ENCODE measurements at regions not wholly inside any gene's neighbourhood (a gene's known extent, or its start where the extent isn't known, plus 50 kb on each side); places are given as distances from the start of the nearest gene placed in this dataset.
A peak's percentile ranks its signal among the peaks of the same experiment; 100 is the strongest.
"Not testable (repeated sequence)": the region's sequence is repeated elsewhere in the genome, so short reads cannot be mapped to it uniquely, and the experiment has no call there.

DNA sequence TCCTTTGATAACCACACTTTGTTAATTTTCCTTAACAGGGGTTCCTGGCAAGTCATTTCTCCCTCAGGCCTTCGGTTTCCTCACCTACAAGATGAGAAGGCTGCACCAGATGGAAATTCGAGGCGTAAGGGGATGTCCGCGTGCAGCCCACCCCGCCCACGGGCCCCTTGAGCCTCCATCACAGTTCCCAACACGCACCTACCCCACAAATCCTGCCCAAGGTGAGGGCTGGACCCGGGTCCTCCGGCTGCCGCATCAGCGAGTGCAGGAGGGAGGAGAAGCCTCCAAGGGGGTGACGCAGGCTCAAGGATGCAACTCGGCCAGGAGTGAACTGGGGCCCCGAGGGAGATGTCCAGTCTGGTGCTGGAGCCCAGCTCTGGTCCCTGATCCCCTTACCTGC is 169.2 kb upstream of the TP53TG3D start:
- not testable (repeated sequence) for H3K27me3 ChIP-seq (ENCODE audit: control insufficient read depth in 3 of 3, insufficient read depth in 3 of 3, low read length in 3 of 3); FAIRE-seq; H3K27ac ChIP-seq (ENCODE audit: low read depth in 1 of 3, low read length in 2 of 3); DNase-seq; H3K36me3 ChIP-seq (ENCODE audit: control insufficient read depth in 3 of 3, insufficient read depth in 2 of 3, low read depth in 1 of 3, low read length in 3 of 3); H3K4me3 ChIP-seq (ENCODE audit: low read depth in 1 of 3, low read length in 3 of 3); H3K9me3 ChIP-seq (ENCODE audit: control insufficient read depth in 2 of 2, insufficient read depth in 1 of 2, low read depth in 1 of 2, low read length in 1 of 2); H3K4me1 ChIP-seq (ENCODE audit: control insufficient read depth in 3 of 3, insufficient read depth in 2 of 3, low read depth in 1 of 3, low read length in 2 of 3)
- 45 to 61% (median 56%) methylated on average over 9 to 14 of the region's 15 CpGs for whole genome bisulfite sequencing, 3 donors

GRCh38 chr16:32084656-32085401 is 168.3 kb upstream of the TP53TG3D start:
- DNase-seq; FAIRE-seq; H3K4me3 ChIP-seq (ENCODE audit: low read depth in 1 of 3, low read length in 3 of 3); H3K36me3 ChIP-seq (ENCODE audit: control insufficient read depth in 3 of 3, insufficient read depth in 2 of 3, low read depth in 1 of 3, low read length in 3 of 3); H3K27me3 ChIP-seq (ENCODE audit: control insufficient read depth in 3 of 3, insufficient read depth in 3 of 3, low read length in 3 of 3); H3K4me1 ChIP-seq (ENCODE audit: control insufficient read depth in 3 of 3, insufficient read depth in 2 of 3, low read depth in 1 of 3, low read length in 2 of 3); H3K27ac ChIP-seq (ENCODE audit: low read depth in 1 of 3, low read length in 2 of 3); H3K9me3 ChIP-seq (ENCODE audit: control insufficient read depth in 2 of 2, insufficient read depth in 1 of 2, low read depth in 1 of 2, low read length in 1 of 2): not testable (repeated sequence)
- 16 to 29% (median 19%) methylated on average over 39 to 76 of the region's 86 CpGs for WGBS, 3 donors

GRCh38 chr16:32085438-32086141 is 167.5 kb upstream of the TP53TG3D start:
- not testable (repeated sequence) for DNase-seq
- peak overlapping the region in 1 of 3 donors; percentile 10 for H3K4me3 ChIP-seq (ENCODE audit: low read depth in 1 of 3, low read length in 3 of 3)

DNA sequence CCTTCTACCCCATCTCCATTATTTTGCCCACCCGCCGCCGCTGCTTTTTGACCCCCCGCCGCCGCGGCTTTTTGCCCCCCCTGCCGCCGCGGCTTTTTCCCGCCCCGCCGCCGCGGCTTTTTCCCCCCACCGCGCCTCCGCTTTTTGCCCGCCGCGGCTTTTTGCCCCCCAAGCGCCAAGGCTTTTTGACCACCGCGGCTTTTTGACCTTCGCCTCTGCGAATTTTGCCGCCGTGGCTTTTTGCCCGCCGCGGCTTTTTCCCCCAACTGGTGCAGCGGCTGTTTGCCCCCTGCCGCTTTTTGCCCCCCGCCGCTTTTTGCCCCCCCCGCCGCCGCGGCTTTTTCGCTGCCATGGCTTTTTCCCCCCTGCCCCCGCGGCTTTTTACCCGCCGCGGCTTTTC is 137.5 kb upstream of the TP53TG3D start:
- FAIRE-seq; DNase-seq; H3K27ac ChIP-seq (ENCODE audit: low read depth in 1 of 3, low read length in 2 of 3); H3K9me3 ChIP-seq (ENCODE audit: control insufficient read depth in 2 of 2, insufficient read depth in 1 of 2, low read depth in 1 of 2, low read length in 1 of 2); H3K27me3 ChIP-seq (ENCODE audit: control insufficient read depth in 3 of 3, insufficient read depth in 3 of 3, low read length in 3 of 3); H3K4me1 ChIP-seq (ENCODE audit: control insufficient read depth in 3 of 3, insufficient read depth in 2 of 3, low read depth in 1 of 3, low read length in 2 of 3); H3K36me3 ChIP-seq (ENCODE audit: control insufficient read depth in 3 of 3, insufficient read depth in 2 of 3, low read depth in 1 of 3, low read length in 3 of 3): not testable (repeated sequence)
- WGBS, 3 donors, result 12 to 14% (median 13%) methylated on average over 34 to 45 of the region's 45 CpGs
- peak overlapping the region in 1 of 3 donors; percentile 47 for H3K4me3 ChIP-seq (ENCODE audit: low read depth in 1 of 3, low read length in 3 of 3)

More at GRCh38 chr16:32085438-32086141, 167.5 kb upstream of the TP53TG3D start:
- not testable (repeated sequence) for H3K36me3 ChIP-seq (ENCODE audit: control insufficient read depth in 3 of 3, insufficient read depth in 2 of 3, low read depth in 1 of 3, low read length in 3 of 3); H3K27me3 ChIP-seq (ENCODE audit: control insufficient read depth in 3 of 3, insufficient read depth in 3 of 3, low read length in 3 of 3); H3K4me1 ChIP-seq (ENCODE audit: control insufficient read depth in 3 of 3, insufficient read depth in 2 of 3, low read depth in 1 of 3, low read length in 2 of 3); H3K9me3 ChIP-seq (ENCODE audit: control insufficient read depth in 2 of 2, insufficient read depth in 1 of 2, low read depth in 1 of 2, low read length in 1 of 2); FAIRE-seq; H3K27ac ChIP-seq (ENCODE audit: low read depth in 1 of 3, low read length in 2 of 3)
- WGBS, 3 donors, result 6 to 22% (median 13%) methylated on average over 44 to 62 of the region's 65 CpGs

DNA sequence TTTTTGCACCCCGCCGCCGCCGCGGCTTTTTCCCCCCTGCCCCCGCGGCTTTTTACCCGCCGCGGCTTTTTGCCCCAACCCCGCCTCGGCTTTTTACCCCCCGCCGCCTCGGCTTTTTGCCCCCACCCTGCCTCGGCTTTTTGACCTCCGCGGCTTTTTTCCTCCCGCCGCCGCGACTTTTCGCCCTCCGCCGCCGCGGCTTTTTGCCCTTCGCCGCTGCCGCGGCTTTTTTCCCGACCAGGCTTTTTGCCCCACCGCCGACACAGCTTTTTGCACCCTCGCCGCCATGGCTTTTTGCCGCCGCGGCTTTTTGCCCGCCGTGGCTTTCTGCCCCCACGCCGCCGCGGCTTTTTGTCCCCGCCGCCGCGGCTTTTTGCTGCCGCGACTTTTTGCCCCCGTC is 137.0 kb upstream of the TP53TG3D start:
- no peaks in the 10 kb centered on the region for H3K9me3 ChIP-seq (ENCODE audit: control insufficient read depth in 2 of 2, insufficient read depth in 1 of 2, low read depth in 1 of 2, low read length in 1 of 2)
- DNase-seq, result peak in 1 of 2 donors; percentile 5
- WGBS, 3 donors, result 1 to 6% (median 1%) methylated on average over 46 to 52 of the region's 52 CpGs
- H3K27me3 ChIP-seq (ENCODE audit: control insufficient read depth in 3 of 3, insufficient read depth in 3 of 3, low read length in 3 of 3), result peaks cover 0 to 3% (median 0%) of the 10 kb centered on the region in 3 donors
- H3K27ac ChIP-seq (ENCODE audit: low read depth in 1 of 3, low read length in 2 of 3), result no peak overlapping the region
- H3K4me3 ChIP-seq (ENCODE audit: low read depth in 1 of 3, low read length in 3 of 3), result peak overlapping the region; percentile 15 to 47 (median 23)
- FAIRE-seq, result no peak
- H3K36me3 ChIP-seq (ENCODE audit: control insufficient read depth in 3 of 3, insufficient read depth in 2 of 3, low read depth in 1 of 3, low read length in 3 of 3), result no peaks in the 10 kb centered on the region
- H3K4me1 ChIP-seq (ENCODE audit: control insufficient read depth in 3 of 3, insufficient read depth in 2 of 3, low read depth in 1 of 3, low read length in 2 of 3), result no peaks in the 10 kb centered on the region

- WGBS, 3 donors, result 29 to 53% (median 32%) methylated on average over 14 to 23 of the region's 29 CpGs
- H3K4me3 ChIP-seq (ENCODE audit: low read depth in 1 of 3, low read length in 3 of 3), result peak overlapping the region in 1 of 3 donors; percentile 47
- not testable (repeated sequence) for H3K9me3 ChIP-seq (ENCODE audit: control insufficient read depth in 2 of 2, insufficient read depth in 1 of 2, low read depth in 1 of 2, low read length in 1 of 2); H3K36me3 ChIP-seq (ENCODE audit: control insufficient read depth in 3 of 3, insufficient read depth in 2 of 3, low read depth in 1 of 3, low read length in 3 of 3); H3K27ac ChIP-seq (ENCODE audit: low read depth in 1 of 3, low read length in 2 of 3); DNase-seq; H3K27me3 ChIP-seq (ENCODE audit: control insufficient read depth in 3 of 3, insufficient read depth in 3 of 3, low read length in 3 of 3); FAIRE-seq; H3K4me1 ChIP-seq (ENCODE audit: control insufficient read depth in 3 of 3, insufficient read depth in 2 of 3, low read depth in 1 of 3, low read length in 2 of 3)
Observed at GRCh38 chr16:32116533-32116932, 136.6 kb upstream of the TP53TG3D start.

DNA sequence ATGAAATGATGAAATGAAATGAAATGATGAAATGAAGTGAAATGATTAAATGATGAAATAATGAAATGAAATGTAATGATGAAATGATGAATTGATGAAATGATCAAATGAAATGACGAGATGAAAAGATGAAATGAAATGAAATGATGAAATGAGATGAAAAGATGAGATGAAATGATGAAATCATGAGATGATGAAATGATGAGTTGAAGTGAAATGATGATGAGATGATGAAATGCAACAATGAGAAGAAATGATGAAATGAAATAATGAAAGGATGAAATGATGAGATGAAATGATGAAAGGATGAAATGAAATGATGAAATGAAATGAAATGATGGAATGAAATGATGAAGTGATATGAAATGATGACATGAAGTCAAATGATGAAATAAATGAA is 132.7 kb upstream of the TP53TG3D start:
- not testable (repeated sequence) for H3K4me3 ChIP-seq (ENCODE audit: low read depth in 1 of 3, low read length in 3 of 3); FAIRE-seq; H3K9me3 ChIP-seq (ENCODE audit: control insufficient read depth in 2 of 2, insufficient read depth in 1 of 2, low read depth in 1 of 2, low read length in 1 of 2); H3K27ac ChIP-seq (ENCODE audit: low read depth in 1 of 3, low read length in 2 of 3); H3K27me3 ChIP-seq (ENCODE audit: control insufficient read depth in 3 of 3, insufficient read depth in 3 of 3, low read length in 3 of 3); H3K36me3 ChIP-seq (ENCODE audit: control insufficient read depth in 3 of 3, insufficient read depth in 2 of 3, low read depth in 1 of 3, low read length in 3 of 3); H3K4me1 ChIP-seq (ENCODE audit: control insufficient read depth in 3 of 3, insufficient read depth in 2 of 3, low read depth in 1 of 3, low read length in 2 of 3)
- 53 to 69% (median 66%) methylated on average over 1 of the region's 1 CpG for WGBS, 3 donors
- DNase-seq, result peak in 1 of 2 donors; percentile 1

DNA sequence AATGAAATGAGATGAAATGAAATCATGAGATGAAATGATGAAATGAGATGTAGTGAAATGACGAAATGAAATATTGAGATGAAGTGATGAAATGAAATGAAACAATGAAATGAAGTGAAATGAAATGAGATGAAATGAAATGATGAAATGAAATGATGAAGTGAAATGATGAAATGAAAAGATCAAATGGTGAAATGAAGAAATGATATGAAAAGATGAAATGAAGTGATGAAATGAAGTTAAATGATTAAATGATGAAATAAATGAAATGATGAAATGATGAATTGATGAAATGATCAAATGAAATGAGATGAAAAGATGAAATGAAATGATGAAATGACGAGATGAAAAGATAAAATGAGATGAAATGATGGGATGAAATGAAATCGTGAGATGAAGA is 132.3 kb upstream of the TP53TG3D start:
- not testable (repeated sequence) for H3K27me3 ChIP-seq (ENCODE audit: control insufficient read depth in 3 of 3, insufficient read depth in 3 of 3, low read length in 3 of 3); DNase-seq; H3K36me3 ChIP-seq (ENCODE audit: control insufficient read depth in 3 of 3, insufficient read depth in 2 of 3, low read depth in 1 of 3, low read length in 3 of 3); H3K27ac ChIP-seq (ENCODE audit: low read depth in 1 of 3, low read length in 2 of 3); H3K4me3 ChIP-seq (ENCODE audit: low read depth in 1 of 3, low read length in 3 of 3); H3K9me3 ChIP-seq (ENCODE audit: control insufficient read depth in 2 of 2, insufficient read depth in 1 of 2, low read depth in 1 of 2, low read length in 1 of 2); FAIRE-seq; H3K4me1 ChIP-seq (ENCODE audit: control insufficient read depth in 3 of 3, insufficient read depth in 2 of 3, low read depth in 1 of 3, low read length in 2 of 3)
- 78 to 88% (median 79%) methylated on average over 3 of the region's 3 CpGs for WGBS, 3 donors

Data from small intestine (tissue), 7 donors.